Upper lobe of left lung (tissue), 6 donors: ENCODE measurements at regions not wholly inside any gene's neighbourhood (a gene's known extent, or its start where the extent isn't known, plus 50 kb on each side); places are given as distances from the start of the nearest gene placed in this dataset.

Experiments used
- ATAC-seq, 2 donors: fragments of 200-7000 bp; cut with Tn5 transposase; one replicate each; pipeline ENCODE4 v1.9.1; 2022; ENCODE audit warnings: mild to moderate bottlenecking in 2 of 2, moderate library complexity in 2 of 2; ENCODE audit not compliant: low FRiP score in 2 of 2
- DNase-seq, 2 donors: peaks; one replicate each; pipeline ENCODE4 v3.0.0-alpha.2; 2019 to 2020
- H3K27ac ChIP-seq, 4 donors: fragments of 200-600 bp; sonication (generic); one replicate each; pipeline ENCODE4 v1.5.1; 2016 to 2019
- H3K27me3 ChIP-seq, 4 donors: fragments of 200-600 bp; sonication (generic); one replicate each; pipeline ENCODE4 v1.5.1; 2017 to 2019
- H3K36me3 ChIP-seq, 4 donors: fragments of 200-600 bp; sonication (generic); one replicate each; pipeline ENCODE4 v1.5.1; 2016 to 2019
- H3K4me1 ChIP-seq, 4 donors: fragments of 200-600 bp; sonication (generic); one replicate each; pipeline ENCODE4 v1.5.1; 2018 to 2019
- H3K4me3 ChIP-seq, 4 donors: fragments of 200-600 bp; sonication (generic); one replicate each; pipeline ENCODE4 v1.5.1; 2017 to 2019; ENCODE audit warnings: mild to moderate bottlenecking in 2 of 4, moderate library complexity in 1 of 4
- H3K9me3 ChIP-seq, 4 donors: fragments of 200-600 bp; sonication (generic); one replicate each; pipeline ENCODE4 v1.5.1; 2018 to 2019
- EP300 ChIP-seq, 4 donors: sonication (generic); formaldehyde crosslinking; IDR thresholded peaks; one replicate each; pipeline ENCODE4 v1.5.1; 2017; ENCODE audit warnings: antibody characterized with exemption in 4 of 4, control low read depth in 2 of 4
- POLR2A ChIP-seq, 4 donors: fragments of 450-650 bp; IDR thresholded peaks; one replicate each; pipeline ENCODE4 v1.5.1; 2016 to 2017; ENCODE audit warnings: antibody characterized with exemption in 4 of 4, mild to moderate bottlenecking in 2 of 4
- POLR2AphosphoS5 ChIP-seq, 2 donors: sonication (generic); formaldehyde crosslinking; IDR thresholded peaks; one replicate each; pipeline ENCODE4 v1.5.1; 2017; ENCODE audit warnings: antibody characterized with exemption in 2 of 2
- WGBS, 2 donors: methylation state at CpG; one replicate each; pipeline ENCODE4 v1.1.5; 2017 to 2018; 5-methylcytosine and 5-hydroxymethylcytosine counted together
- TF ChIP-seq, protein P1 (sequence below), 6 experiments: fragments of 450-650 bp in 4 of 6; fragments of 200-600 bp in 2 of 6; sonication (generic) in 2 of 6; IDR thresholded peaks; one replicate each; pipeline ENCODE4 v1.5.1; 2016 to 2019; ENCODE audit warnings: antibody characterized with exemption in 6 of 6
- donor health status: DM: no; HTN: no; CAD: no; lungs with moderate emphysema.
- donor health status: DM: no; HTN: yes; CAD: no; lungs with severe emphysema.

DNA sequence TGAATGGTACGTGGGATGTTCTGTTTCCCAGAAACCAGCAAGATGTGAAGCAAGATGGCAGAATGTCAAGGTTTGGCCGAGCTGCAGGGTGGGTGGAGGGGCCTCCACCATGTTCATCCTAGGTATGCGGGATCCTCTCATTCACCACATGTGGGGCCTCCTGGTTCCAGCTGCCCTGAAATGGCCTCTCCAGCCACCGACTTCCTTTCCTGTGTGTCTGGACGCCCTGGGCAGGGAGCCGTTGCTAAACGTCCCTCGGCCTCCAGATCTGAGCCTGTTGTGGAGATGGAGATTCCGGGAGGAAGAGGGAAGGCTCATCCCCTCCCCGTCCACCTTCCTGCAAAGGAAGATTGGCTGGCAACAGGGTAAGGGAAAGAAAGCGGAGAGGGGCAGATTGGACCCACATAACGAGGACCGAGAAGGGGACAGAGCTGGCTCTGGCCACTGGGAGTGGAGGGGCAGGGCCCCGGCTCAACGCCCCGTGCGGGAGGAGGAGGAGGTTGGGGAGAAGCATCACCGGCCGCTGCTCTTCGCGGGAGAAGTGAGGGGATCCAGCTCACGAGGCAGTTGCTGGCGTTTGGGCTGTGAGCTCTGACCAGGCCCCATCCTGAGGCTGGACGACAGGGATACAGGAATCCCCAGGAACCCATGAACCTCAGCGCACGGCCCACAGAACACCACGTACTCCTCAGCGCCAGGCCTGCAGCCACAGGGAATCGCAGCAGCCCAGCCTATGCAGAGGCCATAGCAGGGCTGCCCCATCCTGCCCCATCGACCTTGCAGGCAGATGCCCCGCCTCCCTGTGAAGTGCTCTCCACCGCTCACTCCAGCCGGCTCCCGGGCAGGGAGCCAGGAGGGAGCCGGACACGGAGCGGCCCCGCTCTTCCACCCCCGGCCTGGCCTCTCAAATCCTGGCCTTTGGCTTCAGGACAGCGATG is 98.3 kb downstream of the FOXL3 start:
- H3K36me3 ChIP-seq: no peaks in the 10 kb centered on the region
- WGBS, 2 donors: 65 to 73% methylated on average over 38 of the region's 40 CpGs
- peaks cover 0 to 7% (median 4%) of the 10 kb centered on the region in 4 donors for H3K4me1 ChIP-seq
- H3K4me3 ChIP-seq: no peak overlapping the region
- H3K27me3 ChIP-seq: no peaks in the 10 kb centered on the region
- no peak overlapping the region for H3K27ac ChIP-seq
- DNase-seq: peak; percentile 84 to 90
- peaks cover 0 to 28% (median 11%) of the 10 kb centered on the region in 4 donors for H3K9me3 ChIP-seq
- no peak for TF ChIP-seq EP300 (IDR thresholded peaks at IDR 0.05)
- no peak for TF ChIP-seq POLR2AphosphoS5 (IDR thresholded peaks at IDR 0.05)
- ATAC-seq: peak; percentile 55 to 81

DNA sequence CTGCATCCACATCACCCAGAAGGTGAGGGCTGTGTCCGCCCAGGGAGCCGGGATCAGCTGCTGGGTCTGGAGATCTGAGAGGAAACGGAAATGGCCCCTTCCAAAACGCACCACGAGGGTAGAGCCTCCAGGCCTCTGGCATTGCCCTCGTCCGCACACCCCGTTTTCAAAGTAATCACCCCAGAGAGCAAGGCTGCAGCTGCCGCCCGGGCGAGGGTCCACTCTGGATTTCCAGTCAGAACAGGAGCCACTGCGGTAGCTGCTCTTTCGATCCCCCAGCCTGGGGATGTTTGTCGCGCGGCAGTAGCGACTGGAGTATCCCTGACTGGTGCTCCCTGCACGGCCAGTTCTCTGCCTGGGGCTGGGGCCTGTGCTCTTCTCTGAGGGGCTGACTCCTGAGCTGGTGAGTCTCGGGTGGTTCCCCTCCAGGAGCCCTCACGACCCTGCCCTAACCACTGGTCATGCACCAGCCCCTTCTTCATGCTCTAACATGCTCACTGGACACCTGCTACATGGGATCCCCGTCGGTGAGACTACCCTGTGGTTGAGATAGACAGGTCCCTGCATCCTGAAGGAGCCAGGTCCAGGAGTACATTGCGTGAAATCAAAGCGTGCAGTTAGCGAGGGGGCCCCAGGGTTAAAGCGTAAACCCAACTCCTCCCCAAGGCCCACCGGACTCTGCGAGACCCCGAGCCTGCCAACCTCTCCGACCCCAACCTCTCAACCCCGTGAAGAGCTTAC is 99.2 kb downstream of the FOXL3 start:
- Histone ChIP-seq H3K36me3 (no peaks in the 10 kb centered on the region), H3K9me3 (peaks cover 0 to 20% (median 6%) of the 10 kb centered on the region in 4 donors), H3K4me1 (peaks cover 0 to 7% (median 4%) of the 10 kb centered on the region in 4 donors), H3K4me3 (no peak overlapping the region), H3K27me3 (no peaks in the 10 kb centered on the region), H3K27ac (no peak overlapping the region)
- peak in 1 of 2 donors; percentile 68 for DNase-seq
- 84 to 85% methylated on average over 11 to 31 of the region's 31 CpGs for WGBS, 2 donors
- no peak for ATAC-seq
- TF ChIP-seq EP300 (IDR thresholded peaks at IDR 0.05): no peak
- no peak for TF ChIP-seq POLR2A (IDR thresholded peaks at IDR 0.05)

DNA sequence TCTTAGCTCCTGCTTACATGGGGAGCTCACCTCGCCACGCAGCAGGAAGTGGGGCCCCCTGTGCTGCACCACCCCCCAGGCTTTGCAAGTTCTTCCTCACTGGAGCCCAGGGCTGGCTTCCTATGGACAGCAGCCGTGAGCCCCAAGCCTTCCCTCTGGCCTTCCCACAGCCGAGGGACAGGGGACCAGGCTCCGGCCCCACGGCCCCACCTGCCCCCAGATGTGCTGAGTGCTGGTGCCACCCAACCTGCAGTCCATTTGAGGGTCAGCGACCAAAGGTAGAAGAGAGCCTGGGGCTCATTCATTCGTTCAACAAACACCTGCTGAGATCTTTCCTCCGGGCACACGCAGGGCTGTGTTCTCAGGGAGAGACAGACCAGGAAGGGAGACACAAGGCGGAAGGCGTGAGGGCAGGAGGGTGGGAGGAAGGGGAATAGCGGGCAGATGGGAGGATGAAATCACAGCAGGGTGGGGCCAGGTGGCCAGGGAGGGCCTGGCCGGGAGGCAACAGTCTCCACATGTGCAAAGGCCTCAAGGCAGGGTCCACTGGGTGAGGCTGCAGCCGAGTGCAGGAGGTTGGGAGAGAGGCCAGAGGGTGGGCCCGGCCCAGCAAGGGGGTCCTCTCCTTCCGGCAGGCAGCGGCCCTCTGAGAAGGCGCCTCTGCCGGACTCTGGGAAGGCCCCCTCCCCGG is 100.1 kb downstream of the FOXL3 start:
- peak in 1 of 2 donors; percentile 64 for DNase-seq
- Histone ChIP-seq H3K27me3 (no peaks in the 10 kb centered on the region), H3K36me3 (no peaks in the 10 kb centered on the region), H3K4me1 (peaks cover 0 to 7% (median 4%) of the 10 kb centered on the region in 4 donors), H3K27ac (no peak overlapping the region), H3K4me3 (no peak overlapping the region), H3K9me3 (peaks cover 0 to 14% (median 2%) of the 10 kb centered on the region in 4 donors)
- no peak for TF ChIP-seq POLR2A (IDR thresholded peaks at IDR 0.05)
- no peak for TF ChIP-seq POLR2AphosphoS5 (IDR thresholded peaks at IDR 0.05)
- no peak for TF ChIP-seq EP300 (IDR thresholded peaks at IDR 0.05)
- TF ChIP-seq, protein P1, sequence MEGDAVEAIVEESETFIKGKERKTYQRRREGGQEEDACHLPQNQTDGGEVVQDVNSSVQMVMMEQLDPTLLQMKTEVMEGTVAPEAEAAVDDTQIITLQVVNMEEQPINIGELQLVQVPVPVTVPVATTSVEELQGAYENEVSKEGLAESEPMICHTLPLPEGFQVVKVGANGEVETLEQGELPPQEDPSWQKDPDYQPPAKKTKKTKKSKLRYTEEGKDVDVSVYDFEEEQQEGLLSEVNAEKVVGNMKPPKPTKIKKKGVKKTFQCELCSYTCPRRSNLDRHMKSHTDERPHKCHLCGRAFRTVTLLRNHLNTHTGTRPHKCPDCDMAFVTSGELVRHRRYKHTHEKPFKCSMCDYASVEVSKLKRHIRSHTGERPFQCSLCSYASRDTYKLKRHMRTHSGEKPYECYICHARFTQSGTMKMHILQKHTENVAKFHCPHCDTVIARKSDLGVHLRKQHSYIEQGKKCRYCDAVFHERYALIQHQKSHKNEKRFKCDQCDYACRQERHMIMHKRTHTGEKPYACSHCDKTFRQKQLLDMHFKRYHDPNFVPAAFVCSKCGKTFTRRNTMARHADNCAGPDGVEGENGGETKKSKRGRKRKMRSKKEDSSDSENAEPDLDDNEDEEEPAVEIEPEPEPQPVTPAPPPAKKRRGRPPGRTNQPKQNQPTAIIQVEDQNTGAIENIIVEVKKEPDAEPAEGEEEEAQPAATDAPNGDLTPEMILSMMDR (IDR thresholded peaks at IDR 0.05): no peak
- no peak for ATAC-seq
- 81 to 89% methylated on average over 14 to 21 of the region's 21 CpGs for WGBS, 2 donors

DNA sequence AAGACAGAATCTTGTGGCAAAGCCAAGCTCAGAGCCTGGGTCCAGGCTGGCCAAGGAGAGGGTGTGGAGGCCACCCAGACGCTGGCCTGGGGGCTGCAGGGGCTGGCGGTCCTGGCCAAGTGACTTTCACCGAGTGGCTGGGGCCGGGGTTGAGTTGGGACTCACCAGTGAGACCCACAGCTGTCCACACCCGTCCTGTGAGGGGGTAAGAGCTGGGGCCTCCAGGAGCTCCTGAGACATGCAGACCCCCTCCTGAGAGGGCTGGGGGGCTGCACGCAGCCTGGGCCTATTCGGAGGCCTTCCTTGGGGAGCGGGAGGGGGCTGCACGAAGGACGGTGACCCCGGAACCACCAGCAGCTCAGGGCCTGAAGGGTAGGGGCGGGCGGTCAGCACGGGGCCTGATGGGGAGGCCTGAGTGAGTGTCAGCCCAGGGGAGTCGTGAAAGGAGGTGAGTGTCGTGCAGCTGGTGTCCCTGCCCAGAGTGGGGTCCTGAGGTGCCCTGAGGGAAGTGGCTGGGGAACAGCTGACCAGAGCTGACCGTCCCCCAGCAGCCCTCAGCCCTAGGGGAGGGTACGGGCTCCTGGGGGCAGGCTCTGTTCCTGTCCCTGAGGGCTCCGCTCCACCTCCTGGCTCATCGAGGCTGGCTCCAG is 100.9 kb downstream of the FOXL3 start:
- Histone ChIP-seq H3K4me1 (peaks cover 0 to 7% (median 4%) of the 10 kb centered on the region in 4 donors), H3K36me3 (no peaks in the 10 kb centered on the region), H3K27ac (no peak overlapping the region), H3K4me3 (no peak overlapping the region), H3K9me3 (peaks cover 6 to 14% (median 10%) of the 10 kb centered on the region in 4 donors), H3K27me3 (no peaks in the 10 kb centered on the region)
- TF ChIP-seq, protein P1 (IDR thresholded peaks at IDR 0.05): no peak
- TF ChIP-seq EP300 (IDR thresholded peaks at IDR 0.05) (no peak), POLR2A (IDR thresholded peaks at IDR 0.05) (no peak), POLR2AphosphoS5 (IDR thresholded peaks at IDR 0.05) (no peak)
- peak in 1 of 2 donors; percentile 69 for DNase-seq
- ATAC-seq: peak; percentile 15 to 20
- WGBS, 2 donors: 89 to 93% methylated on average over 12 to 20 of the region's 20 CpGs

DNA sequence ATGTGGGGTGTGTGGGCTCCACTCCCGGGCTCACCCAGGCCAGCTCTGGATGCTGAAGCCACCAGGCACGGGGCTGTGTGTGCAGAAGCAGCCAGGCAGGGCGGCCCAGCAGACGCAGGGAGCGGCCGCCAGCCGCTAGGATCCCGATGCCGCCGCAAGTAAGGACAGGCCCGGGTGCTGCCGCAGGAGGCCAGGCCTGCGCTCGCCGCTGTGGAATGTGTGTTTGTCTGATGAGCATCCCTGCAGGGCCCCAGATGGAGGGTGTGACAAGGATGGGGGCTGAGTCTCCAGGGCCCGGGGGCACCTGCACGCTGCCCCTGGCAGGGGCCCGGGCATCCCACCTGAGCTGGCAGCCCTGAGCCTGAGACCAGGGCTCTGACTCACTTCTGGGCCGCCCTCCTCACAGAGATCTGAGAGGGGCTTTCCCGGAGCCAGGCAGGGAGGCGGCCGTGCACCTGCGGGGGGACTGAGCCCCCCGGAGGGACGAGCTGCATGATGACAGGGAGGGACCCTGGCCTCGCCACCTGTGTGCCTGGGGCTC is 101.5 kb downstream of the FOXL3 start:
- Histone ChIP-seq H3K27me3 (no peaks in the 10 kb centered on the region), H3K27ac (no peak overlapping the region), H3K36me3 (no peaks in the 10 kb centered on the region), H3K4me1 (peaks cover 0 to 7% (median 4%) of the 10 kb centered on the region in 4 donors), H3K4me3 (no peak overlapping the region), H3K9me3 (peaks cover 6 to 14% (median 11%) of the 10 kb centered on the region in 4 donors)
- ATAC-seq (peak in 1 of 2 donors; percentile 5), DNase-seq (peak in 1 of 2 donors; percentile 78)
- no peak for TF ChIP-seq POLR2A (IDR thresholded peaks at IDR 0.05)
- TF ChIP-seq, protein P1 (IDR thresholded peaks at IDR 0.05): no peak
- WGBS, 2 donors: 94 to 95% methylated on average over 9 to 19 of the region's 26 CpGs
